ENCODE measurements at regions not wholly inside any gene's neighbourhood (a gene's known extent, or its start where the extent isn't known, plus 50 kb on each side); places are given as distances from the start of the nearest gene placed in this dataset.

GRCh38 chr1:37393173-37394120 is 80.9 kb upstream of the ZC3H12A start:
- no peaks in the 10 kb centered on the region for H3K9me3 Mint-ChIP-seq
- no peaks in the 10 kb centered on the region for H3K4me1 Mint-ChIP-seq (ENCODE audit: low read depth)
- peaks cover 9% of the 10 kb centered on the region for H3K27me3 Mint-ChIP-seq
- H3K4me3 Mint-ChIP-seq, result no peak overlapping the region
- H3K27ac Mint-ChIP-seq, result no peak overlapping the region
- no peaks in the 10 kb centered on the region for H3K36me3 Mint-ChIP-seq (ENCODE audit: low read depth)

GRCh38 chr1:37394574-37395464 is 79.6 kb upstream of the ZC3H12A start:
- Mint-ChIP-seq H3K4me1 (ENCODE audit: low read depth) (no peaks in the 10 kb centered on the region), H3K27ac (no peak overlapping the region), H3K9me3 (no peaks in the 10 kb centered on the region), H3K4me3 (no peak overlapping the region), H3K36me3 (ENCODE audit: low read depth) (no peaks in the 10 kb centered on the region), H3K27me3 (peaks cover 9% of the 10 kb centered on the region)

GRCh38 chr1:37398096-37398495 is 76.3 kb upstream of the ZC3H12A start:
- Mint-ChIP-seq H3K36me3 (ENCODE audit: low read depth) (no peaks in the 10 kb centered on the region), H3K27ac (no peak overlapping the region), H3K9me3 (no peaks in the 10 kb centered on the region), H3K4me1 (ENCODE audit: low read depth) (no peaks in the 10 kb centered on the region), H3K27me3 (peaks cover 9% of the 10 kb centered on the region), H3K4me3 (no peak overlapping the region)

- Mint-ChIP-seq H3K27ac (no peak overlapping the region), H3K36me3 (ENCODE audit: low read depth) (no peaks in the 10 kb centered on the region), H3K27me3 (peaks cover 4% of the 10 kb centered on the region), H3K4me1 (ENCODE audit: low read depth) (no peaks in the 10 kb centered on the region), H3K9me3 (no peaks in the 10 kb centered on the region), H3K4me3 (no peak overlapping the region)
These were observed 75.2 kb upstream of the ZC3H12A start for GRCh38 chr1:37399205-37399604.

- Mint-ChIP-seq H3K9me3 (no peaks in the 10 kb centered on the region), H3K27ac (no peak overlapping the region), H3K4me1 (ENCODE audit: low read depth) (no peaks in the 10 kb centered on the region), H3K4me3 (no peak overlapping the region), H3K27me3 (peaks cover 4% of the 10 kb centered on the region), H3K36me3 (ENCODE audit: low read depth) (no peaks in the 10 kb centered on the region)
These were observed 74.4 kb upstream of the ZC3H12A start for GRCh38 chr1:37399830-37400464.

- H3K36me3 Mint-ChIP-seq (ENCODE audit: low read depth), result no peaks in the 10 kb centered on the region
- no peaks in the 10 kb centered on the region for H3K9me3 Mint-ChIP-seq
- H3K4me1 Mint-ChIP-seq (ENCODE audit: low read depth), result no peaks in the 10 kb centered on the region
These were observed 73.7 kb upstream of the ZC3H12A start for GRCh38 chr1:37400466-37401225.

GRCh38 chr1:37403166-37403565 is 71.2 kb upstream of the ZC3H12A start:
- Mint-ChIP-seq H3K36me3 (ENCODE audit: low read depth) (no peaks in the 10 kb centered on the region), H3K9me3 (no peaks in the 10 kb centered on the region), H3K27me3 (no peaks in the 10 kb centered on the region), H3K27ac (no peak overlapping the region), H3K4me1 (ENCODE audit: low read depth) (no peaks in the 10 kb centered on the region), H3K4me3 (no peak overlapping the region)

More at GRCh38 chr1:37400466-37401225, 73.7 kb upstream of the ZC3H12A start:
- Mint-ChIP-seq H3K27me3 (peaks cover 4% of the 10 kb centered on the region), H3K27ac (no peak overlapping the region), H3K4me3 (no peak overlapping the region)

- Mint-ChIP-seq H3K4me1 (ENCODE audit: low read depth) (no peaks in the 10 kb centered on the region), H3K9me3 (no peaks in the 10 kb centered on the region), H3K27me3 (no peaks in the 10 kb centered on the region), H3K36me3 (ENCODE audit: low read depth) (no peaks in the 10 kb centered on the region), H3K4me3 (no peak overlapping the region), H3K27ac (no peak overlapping the region)
These were observed 69.7 kb upstream of the ZC3H12A start for GRCh38 chr1:37404711-37405110.

GRCh38 chr1:37410105-37410504 is 64.3 kb upstream of the ZC3H12A start:
- H3K4me1 Mint-ChIP-seq (ENCODE audit: low read depth), result no peaks in the 10 kb centered on the region
- no peak overlapping the region for H3K27ac Mint-ChIP-seq
- H3K4me3 Mint-ChIP-seq, result no peak overlapping the region
- no peaks in the 10 kb centered on the region for H3K36me3 Mint-ChIP-seq (ENCODE audit: low read depth)
- no peaks in the 10 kb centered on the region for H3K9me3 Mint-ChIP-seq
- H3K27me3 Mint-ChIP-seq, result peaks cover 7% of the 10 kb centered on the region

- H3K36me3 Mint-ChIP-seq (ENCODE audit: low read depth), result no peaks in the 10 kb centered on the region
- peaks cover 5% of the 10 kb centered on the region for H3K9me3 Mint-ChIP-seq
- H3K27me3 Mint-ChIP-seq, result peaks cover 7% of the 10 kb centered on the region
- H3K27ac Mint-ChIP-seq, result no peak overlapping the region
- no peak overlapping the region for H3K4me3 Mint-ChIP-seq
- no peaks in the 10 kb centered on the region for H3K4me1 Mint-ChIP-seq (ENCODE audit: low read depth)
These were observed 63.6 kb upstream of the ZC3H12A start for GRCh38 chr1:37410815-37411214.

GRCh38 chr1:37415611-37416244 is 58.7 kb upstream of the ZC3H12A start:
- Mint-ChIP-seq H3K4me1 (ENCODE audit: low read depth) (no peaks in the 10 kb centered on the region), H3K9me3 (peaks cover 5% of the 10 kb centered on the region), H3K4me3 (no peak overlapping the region), H3K27ac (no peak overlapping the region), H3K27me3 (peaks cover 4% of the 10 kb centered on the region), H3K36me3 (ENCODE audit: low read depth) (no peaks in the 10 kb centered on the region)

- H3K4me1 Mint-ChIP-seq (ENCODE audit: low read depth), result no peaks in the 10 kb centered on the region
- H3K27me3 Mint-ChIP-seq, result no peaks in the 10 kb centered on the region
- no peak overlapping the region for H3K4me3 Mint-ChIP-seq
- no peak overlapping the region for H3K27ac Mint-ChIP-seq
- no peaks in the 10 kb centered on the region for H3K36me3 Mint-ChIP-seq (ENCODE audit: low read depth)
- peaks cover 4% of the 10 kb centered on the region for H3K9me3 Mint-ChIP-seq
These were observed 53.9 kb upstream of the ZC3H12A start for GRCh38 chr1:37420456-37420855.

GRCh38 chr1:37423810-37424209 is 50.6 kb upstream of the ZC3H12A start:
- no peak overlapping the region for H3K27ac Mint-ChIP-seq
- no peaks in the 10 kb centered on the region for H3K9me3 Mint-ChIP-seq
- no peaks in the 10 kb centered on the region for H3K4me1 Mint-ChIP-seq (ENCODE audit: low read depth)
- H3K4me3 Mint-ChIP-seq, result no peak overlapping the region
- no peaks in the 10 kb centered on the region for H3K36me3 Mint-ChIP-seq (ENCODE audit: low read depth)
- H3K27me3 Mint-ChIP-seq, result no peaks in the 10 kb centered on the region

- Mint-ChIP-seq H3K4me1 (ENCODE audit: low read depth) (no peaks in the 10 kb centered on the region), H3K9me3 (no peaks in the 10 kb centered on the region), H3K27ac (no peak overlapping the region), H3K27me3 (no peaks in the 10 kb centered on the region), H3K36me3 (ENCODE audit: low read depth) (no peaks in the 10 kb centered on the region), H3K4me3 (no peak overlapping the region)
These were observed 49.9 kb upstream of the ZC3H12A start for GRCh38 chr1:37424523-37424922.
